IMR-90 (cell line): ENCODE measurements at regions not wholly inside any gene's neighbourhood (a gene's known extent, or its start where the extent isn't known, plus 50 kb on each side); places are given as distances from the start of the nearest gene placed in this dataset.

Experiments used
- CHD1 ChIP-seq: IDR thresholded peaks from 2 replicates; pipeline ENCODE4 v1.6.1; 2012; ENCODE audit warnings: low read depth, low read length, improper control_type of control experiment
- CTCF ChIP-seq: conservative IDR thresholded peaks from 2 replicates; pipeline ENCODE4 v1.5.1; 2012; ENCODE audit warnings: mild to moderate bottlenecking, low read depth, low read length, improper control_type of control experiment
- ELK1 ChIP-seq: fragments of 150-350 bp; IDR thresholded peaks from 2 replicates; pipeline ENCODE4 v1.6.1; 2016; ENCODE audit warnings: low read depth, mild to moderate bottlenecking, low read length, moderate library complexity, borderline replicate concordance
- POLR2A ChIP-seq: IDR thresholded peaks from 2 replicates; pipeline ENCODE4 v1.6.1; 2012; ENCODE audit warnings: mild to moderate bottlenecking, low read depth, low read length
- RAD21 ChIP-seq: IDR thresholded peaks from 2 replicates; pipeline ENCODE4 v1.6.1; 2012; ENCODE audit warnings: low read length, improper control_type of control experiment
- RFX5 ChIP-seq: IDR thresholded peaks from 2 replicates; pipeline ENCODE4 v1.8.0; 2012; ENCODE audit warnings: low read depth, mild to moderate bottlenecking, low read length, moderate library complexity
- SMC3 ChIP-seq: fragments of 150-350 bp; IDR thresholded peaks from 2 replicates; pipeline ENCODE4 v1.6.1; 2016; ENCODE audit warnings: low read depth, mild to moderate bottlenecking, antibody characterized with exemption, low read length, moderate library complexity

- TF ChIP-seq CTCF (no peak), POLR2A (no peak), RFX5 (no peak), CHD1 (no peak), ELK1 (no peak), SMC3 (no peak), RAD21 (no peak)
These were observed 112.2 kb upstream of the FAN1 start for GRCh38 chr15:30791239-30792175.
